GM12872 (cell line): ENCODE measurements at regions not wholly inside any gene's neighbourhood (a gene's known extent, or its start where the extent isn't known, plus 50 kb on each side); places are given as distances from the start of the nearest gene placed in this dataset.

Source experiments
- CTCF ChIP-seq: IDR thresholded peaks from 3 replicates; pipeline ENCODE4 v1.5.1; 2011; ENCODE audit warnings: low read depth, mild to moderate bottlenecking, low read length, moderate library complexity; ENCODE audit not compliant: insufficient read depth

GRCh38 chr12:60119327-60119726 is 523.5 kb downstream of the SLC16A7 start:
- TF ChIP-seq CTCF: no peak

- no peak for TF ChIP-seq CTCF
Measured at GRCh38 chr12:60120199-60120598, 524.4 kb downstream of the SLC16A7 start.

- TF ChIP-seq CTCF: no peak
Measured at GRCh38 chr12:60123557-60123956, 527.7 kb downstream of the SLC16A7 start.

GRCh38 chr12:60137513-60137912 is 541.7 kb downstream of the SLC16A7 start:
- no peak for TF ChIP-seq CTCF

- no peak for TF ChIP-seq CTCF
Measured at GRCh38 chr12:60138526-60138925, 542.7 kb downstream of the SLC16A7 start.

GRCh38 chr12:60144395-60144794 is 548.6 kb downstream of the SLC16A7 start:
- TF ChIP-seq CTCF: no peak

- TF ChIP-seq CTCF: no peak
Measured at GRCh38 chr12:60148109-60148508, 552.3 kb downstream of the SLC16A7 start.

- no peak for TF ChIP-seq CTCF
Measured at GRCh38 chr12:60148831-60149230, 553.0 kb downstream of the SLC16A7 start.
